Jurkat, Clone E6-1 (cell line): ENCODE measurements at regions not wholly inside any gene's neighbourhood (a gene's known extent, or its start where the extent isn't known, plus 50 kb on each side); places are given as distances from the start of the nearest gene placed in this dataset.
"Not testable (repeated sequence)": the region's sequence is repeated elsewhere in the genome, so short reads cannot be mapped to it uniquely, and the experiment has no call there.

Experiments used
- DNase-seq: peaks from one replicate; pipeline ENCODE4 v3.0.0-alpha.2; 2011; ENCODE audit warnings: low read depth, low spot score
- H3K4me3 ChIP-seq: 2 replicates; pipeline ENCODE4 v1.5.1; 2011; ENCODE audit warnings: mild to moderate bottlenecking, low read length, control low read depth, moderate library complexity

DNA sequence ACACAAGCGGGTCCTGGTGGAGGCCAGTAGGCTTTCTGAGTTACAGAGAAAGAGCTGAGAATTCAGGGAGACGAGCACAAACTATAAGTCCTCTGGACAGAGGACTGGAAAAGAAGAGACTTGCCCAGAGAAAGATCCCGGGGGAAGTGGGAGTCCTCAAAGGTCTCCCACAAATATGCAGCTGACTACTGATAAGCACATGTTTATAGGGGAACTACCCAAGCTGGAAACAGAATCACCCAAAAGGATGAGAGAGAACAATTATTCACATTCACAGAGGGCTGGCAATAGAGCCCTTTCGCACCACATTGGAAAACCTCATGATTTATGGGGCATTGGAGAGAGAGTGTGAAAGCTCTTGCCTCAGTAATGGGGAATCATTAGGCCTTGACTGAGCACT lies 337.6 kb downstream of the IRS1 start:
- no peak for DNase-seq
- no peak overlapping the region for H3K4me3 ChIP-seq

DNA sequence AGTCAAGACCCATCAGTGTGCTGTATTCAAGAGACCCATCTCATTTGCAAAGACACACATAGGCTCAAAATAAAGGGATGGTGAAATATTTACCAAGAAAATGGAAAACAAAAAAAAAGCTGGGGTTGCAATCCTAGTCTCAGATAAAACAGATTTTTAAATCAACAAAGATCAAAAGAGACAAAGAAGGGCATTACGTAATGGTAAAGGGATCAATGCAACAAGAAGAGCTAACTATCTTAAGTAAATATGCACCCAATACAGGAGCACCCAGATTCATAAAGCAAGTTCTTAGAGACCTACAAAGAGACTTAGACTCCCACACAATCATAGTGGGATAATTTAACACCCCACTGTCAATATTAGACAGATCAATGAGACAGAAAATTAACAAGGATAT lies 343.5 kb downstream of the IRS1 start:
- not testable (repeated sequence) for H3K4me3 ChIP-seq

DNA sequence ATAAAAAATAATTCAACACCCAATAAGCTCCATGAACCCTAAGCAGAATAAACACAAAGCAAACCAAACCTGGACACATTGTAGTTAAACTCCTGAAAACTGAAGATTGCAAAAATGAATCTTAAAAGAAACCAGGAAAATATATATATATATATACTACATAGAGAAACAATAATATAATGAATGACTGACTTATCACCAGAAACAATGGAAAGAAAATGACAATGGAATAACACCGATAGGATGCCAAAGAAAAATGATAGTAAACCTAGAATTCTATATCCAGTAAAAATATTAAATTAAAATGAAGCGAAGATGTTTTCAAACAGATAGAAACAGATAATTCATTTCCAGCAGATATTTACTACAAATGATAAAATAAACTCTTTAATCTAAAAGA lies 346.9 kb downstream of the IRS1 start:
- no peak overlapping the region for H3K4me3 ChIP-seq

More for the DNA sequence above, 343.5 kb downstream of the IRS1 start:
- DNase-seq, result not testable (repeated sequence)

DNA sequence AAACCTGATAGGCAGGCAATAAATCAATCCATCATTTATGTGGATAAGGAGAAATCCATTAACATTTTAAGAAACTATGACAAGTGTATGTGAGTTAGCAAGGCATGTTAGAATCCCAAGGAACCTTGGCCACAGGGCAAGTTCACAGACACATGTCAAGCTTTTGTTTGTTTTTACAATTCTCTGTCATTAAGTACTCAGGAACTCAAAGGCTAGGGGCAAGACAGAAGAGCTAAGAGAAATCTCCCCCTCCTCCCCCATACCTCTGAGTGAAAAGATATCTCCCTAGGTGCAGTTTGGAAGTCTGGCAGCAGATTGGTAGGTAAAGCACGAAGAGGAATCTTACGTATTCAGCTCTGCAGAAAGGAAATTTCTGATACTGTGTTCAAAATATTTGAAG lies 348.1 kb downstream of the IRS1 start:
- DNase-seq, result no peak

More for the DNA sequence above, 346.9 kb downstream of the IRS1 start:
- no peak for DNase-seq

DNA sequence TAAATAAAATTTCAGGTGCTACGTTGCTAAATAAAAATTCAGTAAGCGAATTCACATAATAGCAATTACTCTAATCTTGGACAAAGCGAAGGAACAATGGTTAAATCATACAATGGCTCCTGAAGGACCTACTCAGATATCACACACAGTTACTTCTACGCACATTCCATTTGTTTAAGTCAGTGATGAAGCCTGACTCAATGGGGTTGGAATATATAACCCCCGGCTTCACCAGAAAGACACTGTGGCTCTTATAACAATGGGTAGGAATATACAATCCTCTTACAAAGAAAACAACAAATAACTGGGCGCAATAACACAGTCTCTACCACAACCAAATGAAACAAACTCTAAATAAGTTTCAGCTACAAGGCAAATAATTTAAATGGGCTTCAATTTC lies 349.5 kb downstream of the IRS1 start:
- H3K4me3 ChIP-seq, result no peak overlapping the region
- DNase-seq, result no peak

More for the DNA sequence above, 348.1 kb downstream of the IRS1 start:
- H3K4me3 ChIP-seq, result no peak overlapping the region

DNA sequence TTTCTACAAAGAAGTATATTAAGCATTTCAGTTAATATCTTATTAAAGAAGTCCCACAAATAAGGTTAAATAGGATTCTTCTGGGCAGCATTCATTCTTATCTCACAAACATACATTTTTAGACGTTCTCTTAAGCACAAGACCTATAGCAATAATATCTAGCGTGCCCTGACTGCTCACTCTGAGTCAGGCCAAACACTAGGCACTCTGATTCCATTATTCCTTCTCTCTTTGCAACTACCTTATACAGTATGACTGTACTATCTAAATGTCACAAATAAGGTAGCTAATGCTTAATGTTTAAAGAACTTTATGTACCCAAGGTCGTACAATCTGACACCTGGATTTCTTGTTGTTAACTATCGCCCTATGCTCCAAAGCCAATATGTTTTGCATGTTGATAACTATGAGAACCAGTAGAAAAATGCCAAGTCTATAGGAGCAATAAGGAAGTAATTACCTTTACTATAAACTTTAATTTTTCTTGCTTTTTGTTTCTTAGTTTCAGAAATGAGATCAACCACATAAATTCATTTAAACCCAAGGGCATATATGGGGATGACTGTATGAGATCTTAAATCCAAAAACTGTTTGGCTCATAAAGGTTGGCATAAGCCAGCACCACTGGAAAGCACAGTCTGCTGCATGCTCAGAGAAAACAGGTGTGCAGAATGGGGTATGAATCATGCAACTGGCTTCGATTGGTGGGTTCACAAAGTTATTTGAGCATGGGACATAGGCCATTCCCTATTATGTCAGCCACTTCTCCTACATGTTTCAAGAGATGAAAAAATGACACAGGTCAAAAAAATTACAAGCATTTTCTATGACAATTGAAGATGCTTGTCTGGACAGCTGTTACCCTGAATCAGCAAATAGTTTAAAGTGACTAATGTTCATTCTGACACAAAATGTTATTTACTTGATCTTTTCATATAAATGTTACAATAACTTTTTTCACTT lies 352.0 kb downstream of the IRS1 start:
- no peak for DNase-seq
- H3K4me3 ChIP-seq, result no peak overlapping the region

DNA sequence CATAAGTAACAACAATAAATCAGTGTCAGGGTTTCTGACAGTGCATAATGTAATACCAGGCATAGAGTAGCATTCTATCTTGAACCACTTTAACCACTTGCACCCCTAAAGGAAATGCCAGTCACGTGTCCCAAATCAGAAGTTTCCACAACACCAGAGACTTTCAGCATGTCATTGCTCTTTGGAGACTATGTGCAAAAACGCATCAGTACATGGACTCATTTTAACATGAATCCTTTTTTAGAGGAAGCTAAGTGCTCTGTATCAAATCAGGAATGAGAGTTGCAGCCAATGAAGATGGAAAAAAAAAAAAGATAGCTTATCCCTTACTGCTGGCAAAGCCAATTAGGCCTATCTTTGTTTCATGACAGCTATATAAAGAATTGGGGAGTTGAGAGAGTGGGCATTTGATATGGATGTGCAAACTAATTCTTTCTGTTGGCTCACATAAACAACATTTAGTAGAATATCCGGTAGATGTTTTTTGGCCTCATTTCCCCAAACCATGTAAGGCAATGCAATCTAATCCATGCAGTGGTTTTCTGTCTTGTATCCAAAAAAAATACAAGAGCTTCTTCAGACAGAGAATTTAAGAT lies 353.1 kb downstream of the IRS1 start:
- DNase-seq, result no peak
- H3K4me3 ChIP-seq, result no peak overlapping the region

DNA sequence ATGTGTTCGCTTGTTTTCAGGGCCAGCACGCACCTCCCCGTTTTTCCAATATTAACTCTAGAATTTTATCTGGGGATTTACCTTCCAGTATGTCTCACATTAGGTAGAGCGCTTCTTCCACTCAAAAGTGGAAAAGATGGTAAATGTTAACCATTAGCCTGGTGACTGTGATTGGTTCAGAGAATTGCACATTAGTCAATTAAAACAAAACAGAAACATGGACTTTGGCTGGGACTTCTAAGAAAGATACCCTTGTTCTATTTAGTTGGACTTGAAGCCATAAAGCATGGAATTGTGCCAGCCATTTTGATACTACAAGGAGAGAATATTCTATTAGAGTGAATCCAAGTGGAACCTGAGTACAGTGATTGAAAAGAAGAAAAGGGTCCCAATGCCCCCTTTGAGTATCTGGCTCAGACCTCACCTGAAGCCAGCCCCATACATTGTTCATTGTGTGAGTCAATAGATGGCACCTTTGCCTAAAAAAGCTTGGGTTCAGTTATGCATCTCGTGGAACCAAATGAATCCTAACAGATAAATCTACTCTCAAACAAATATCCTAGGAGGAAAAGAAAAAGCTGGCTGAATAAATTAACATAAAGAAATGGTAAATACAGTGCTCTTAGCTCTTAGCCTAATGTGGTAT lies 354.3 kb downstream of the IRS1 start:
- no peak overlapping the region for H3K4me3 ChIP-seq
- DNase-seq, result no peak

DNA sequence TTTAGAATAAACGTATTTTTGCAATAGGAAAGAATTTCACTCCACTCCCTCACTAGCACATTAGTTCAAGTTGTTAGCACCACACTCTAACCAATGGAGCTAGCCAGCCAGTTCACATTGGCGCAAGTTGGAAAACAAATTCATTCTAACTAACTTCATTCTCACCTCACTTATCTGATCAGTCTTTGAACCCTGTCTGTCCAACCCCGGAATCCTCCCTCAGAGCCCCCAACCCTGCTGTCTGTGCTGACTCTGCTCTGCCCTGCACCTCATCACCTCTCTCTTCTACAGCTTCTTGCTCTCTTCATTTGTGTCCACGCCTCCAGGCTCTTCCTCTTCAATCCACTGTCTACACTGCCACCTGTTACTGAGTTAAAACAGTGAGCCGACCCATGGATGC lies 356.5 kb downstream of the IRS1 start:
- H3K4me3 ChIP-seq, result no peak overlapping the region
- DNase-seq, result no peak

DNA sequence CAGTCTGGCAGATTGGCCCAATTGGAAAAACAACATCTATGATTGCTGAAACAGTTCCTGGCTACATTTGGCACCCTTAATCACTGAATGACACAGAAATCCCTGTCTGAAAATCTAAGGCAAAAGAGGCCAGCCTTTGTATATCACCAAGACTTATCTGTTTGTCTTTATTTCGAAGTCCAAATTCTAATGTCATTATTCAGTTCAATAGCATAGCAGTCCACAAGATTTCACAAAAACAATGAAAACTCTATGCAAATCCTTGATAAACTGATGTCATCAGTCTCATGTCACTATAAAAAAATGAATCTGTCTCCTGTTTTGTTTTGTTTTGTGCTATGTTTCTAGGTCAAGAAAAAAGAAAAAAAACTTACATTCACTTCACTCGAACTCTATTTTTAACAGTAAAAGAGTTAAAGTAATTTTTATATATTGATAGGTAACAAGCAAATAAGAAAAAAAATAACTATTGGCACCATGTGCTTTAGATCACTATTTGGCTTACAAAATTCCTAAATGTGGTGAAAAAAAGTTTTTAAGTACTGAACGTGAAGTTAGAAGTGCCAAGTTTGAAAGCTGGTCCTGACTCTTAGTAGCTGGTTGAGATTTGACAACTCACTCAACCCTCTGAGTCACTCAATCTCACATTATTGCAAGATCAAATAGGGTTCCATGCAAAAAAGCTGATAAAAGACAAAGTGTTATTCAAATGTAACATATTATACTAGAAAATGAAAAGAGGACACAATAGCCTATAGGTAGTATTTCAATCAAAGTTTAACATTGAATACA lies 359.3 kb downstream of the IRS1 start:
- no peak overlapping the region for H3K4me3 ChIP-seq
- no peak for DNase-seq

DNA sequence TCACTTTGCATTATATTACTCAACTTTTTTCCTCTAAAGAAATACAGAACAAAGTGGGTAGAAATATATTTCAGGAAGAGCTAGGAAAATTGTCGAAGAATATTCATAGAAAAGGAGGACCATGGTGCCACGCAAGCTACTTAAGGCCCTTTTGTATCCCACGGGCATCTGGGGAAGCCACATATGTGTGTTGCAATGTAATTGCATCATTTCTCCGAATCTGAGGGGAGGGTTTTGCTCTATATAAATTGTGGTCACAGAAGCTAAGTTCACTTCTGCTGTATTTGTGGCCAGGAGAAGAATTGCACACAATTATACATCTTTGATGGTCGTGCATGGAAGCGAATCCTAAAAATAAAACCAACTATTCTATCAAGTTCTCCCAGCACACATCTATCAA lies 360.3 kb downstream of the IRS1 start:
- DNase-seq, result no peak
- H3K4me3 ChIP-seq, result no peak overlapping the region

DNA sequence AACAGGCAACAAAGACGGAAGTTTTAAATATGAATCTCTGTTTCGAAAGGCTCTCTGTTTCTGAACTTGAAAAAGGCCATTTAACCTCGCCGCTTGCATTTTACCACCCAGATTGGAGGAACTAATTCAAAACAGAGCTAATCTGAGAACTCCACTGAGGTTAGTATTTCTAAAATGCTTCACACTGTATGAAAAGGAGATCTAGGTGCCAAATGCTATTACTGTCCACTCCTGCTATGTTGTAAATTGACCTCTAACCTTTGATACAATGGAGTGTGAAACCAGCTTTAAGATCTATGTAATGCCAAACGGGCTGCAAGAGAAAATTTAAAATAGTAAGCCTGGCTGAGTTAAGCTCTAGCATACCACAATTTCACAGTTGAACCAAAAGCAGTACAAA lies 364.5 kb downstream of the IRS1 start:
- DNase-seq, result no peak

DNA sequence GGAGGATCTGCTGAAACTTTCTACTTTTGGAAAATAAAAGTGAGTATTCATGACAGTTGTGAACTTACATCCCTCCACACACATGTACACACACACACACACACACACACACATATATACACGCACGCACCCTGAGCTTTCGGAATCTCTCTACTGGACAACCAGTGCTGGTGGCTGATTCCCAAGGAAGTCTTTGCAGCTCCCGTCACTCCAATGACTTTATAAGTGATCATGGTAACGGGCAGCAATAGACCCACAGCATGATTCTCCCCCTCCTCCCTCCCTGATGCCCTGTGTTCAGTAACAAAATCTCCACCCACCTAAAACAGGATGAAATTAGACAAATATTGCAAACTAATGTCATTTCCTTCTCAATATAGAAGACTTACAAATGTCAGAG lies 364.9 kb downstream of the IRS1 start:
- DNase-seq, result no peak
- no peak overlapping the region for H3K4me3 ChIP-seq

More for the DNA sequence above, 364.5 kb downstream of the IRS1 start:
- no peak overlapping the region for H3K4me3 ChIP-seq

DNA sequence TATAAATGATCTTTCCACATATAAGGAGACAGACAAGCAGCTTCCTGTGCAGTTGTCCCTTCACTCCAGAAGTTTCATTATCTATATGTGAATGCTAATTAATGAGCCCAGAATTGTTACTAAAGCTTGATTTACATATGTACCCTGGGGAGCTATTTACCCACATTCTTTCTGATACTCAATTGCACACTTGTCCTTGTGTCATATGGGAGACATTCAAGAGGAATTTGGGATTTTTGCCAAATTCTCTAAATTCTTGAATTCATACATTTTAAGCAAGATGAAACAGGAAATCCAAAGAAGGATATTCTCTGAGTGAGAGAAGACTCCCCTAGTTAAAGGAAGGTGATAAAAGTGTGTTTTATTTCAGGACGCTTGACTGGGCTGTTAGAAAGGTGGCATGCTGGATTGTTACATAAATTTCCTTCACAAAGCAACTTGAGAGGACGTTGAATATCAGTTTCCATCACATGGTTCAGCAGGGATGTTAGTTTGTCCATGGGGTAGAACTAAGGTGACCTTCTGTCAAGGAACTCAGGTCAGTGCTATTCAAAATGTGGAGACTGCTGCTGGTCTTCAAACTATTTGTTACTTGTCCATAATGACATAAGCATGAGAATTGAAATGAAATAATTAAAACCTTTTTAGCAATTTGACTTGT lies 368.2 kb downstream of the IRS1 start:
- H3K4me3 ChIP-seq, result no peak overlapping the region
- no peak for DNase-seq

DNA sequence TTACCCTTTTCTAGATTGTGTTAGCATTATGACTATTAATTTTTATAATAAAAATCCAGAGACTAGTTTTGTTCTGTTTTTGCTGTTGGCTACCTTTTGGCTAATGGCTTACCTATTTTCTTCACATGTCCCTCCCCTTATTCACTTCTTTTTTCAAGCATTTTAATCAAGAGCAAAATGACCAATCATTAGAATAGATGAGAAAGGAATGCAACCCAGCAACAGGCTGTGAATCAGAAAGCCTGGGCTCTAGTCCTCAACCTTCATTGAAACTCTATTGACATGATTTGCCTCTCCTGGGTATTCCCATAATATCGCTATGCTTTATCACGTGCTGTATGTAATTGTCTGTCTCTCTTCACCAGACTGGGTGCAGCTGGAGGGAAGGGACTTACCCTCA lies 370.1 kb downstream of the IRS1 start:
- no peak overlapping the region for H3K4me3 ChIP-seq

DNA sequence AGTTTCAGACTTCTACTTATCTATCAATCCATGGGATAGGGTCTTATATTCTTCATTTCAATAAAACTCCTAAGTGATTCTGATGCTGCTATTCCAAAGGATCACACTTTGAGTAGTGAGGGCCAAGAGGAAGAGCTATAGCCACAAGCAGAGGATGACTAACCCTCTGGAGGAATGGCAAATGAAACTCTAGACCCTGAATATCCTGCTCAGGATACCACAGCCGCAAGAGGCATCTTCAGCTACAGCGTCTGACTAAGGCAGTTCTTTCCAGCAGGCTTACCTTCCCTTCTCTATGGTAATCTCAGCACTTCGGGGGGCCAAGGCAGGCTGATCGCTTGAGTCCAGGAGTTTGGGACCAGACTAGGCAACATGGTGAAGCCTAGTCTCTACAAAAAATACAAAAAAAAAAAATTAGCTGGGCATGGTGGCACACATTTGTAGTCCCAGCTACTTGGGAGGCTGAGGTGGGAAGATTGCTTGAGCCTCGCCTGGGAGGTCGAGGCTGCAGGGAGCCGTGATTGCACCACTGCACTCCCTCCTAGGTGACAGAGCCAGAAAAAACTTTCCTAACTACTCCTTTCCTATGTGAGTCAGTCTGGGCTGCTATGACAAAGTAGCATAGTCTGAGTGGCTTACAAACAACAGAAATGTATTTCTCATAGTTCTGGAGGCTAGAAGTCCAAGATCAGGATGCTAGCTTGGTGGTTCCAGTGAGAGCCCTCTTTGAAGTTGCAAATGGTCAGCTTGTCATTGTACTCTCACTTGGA lies 371.9 kb downstream of the IRS1 start:
- no peak for DNase-seq
- no peak overlapping the region for H3K4me3 ChIP-seq

More for the DNA sequence above, 370.1 kb downstream of the IRS1 start:
- no peak for DNase-seq

DNA sequence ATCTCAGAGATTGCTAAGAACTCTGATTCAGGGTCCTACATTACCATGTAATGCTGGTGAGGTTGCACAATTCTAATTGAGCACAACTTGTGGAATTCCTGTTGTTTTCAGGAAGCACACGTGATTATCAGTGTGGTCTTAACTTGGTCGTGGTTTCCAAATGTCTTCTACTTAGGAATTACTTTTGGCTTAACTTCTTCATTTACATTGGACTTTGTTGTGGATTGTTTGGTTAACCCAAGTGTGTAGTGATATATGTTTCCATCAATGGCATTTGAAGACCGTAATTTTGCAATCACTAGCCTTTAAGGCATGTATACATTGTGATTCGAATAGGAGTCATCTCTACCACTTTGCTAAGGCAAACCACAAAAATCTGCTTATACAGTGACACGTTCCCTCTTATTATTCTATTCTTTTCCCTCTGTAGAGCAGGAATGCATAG lies 373.3 kb downstream of the IRS1 start:
- DNase-seq, result no peak
- H3K4me3 ChIP-seq, result no peak overlapping the region

DNA sequence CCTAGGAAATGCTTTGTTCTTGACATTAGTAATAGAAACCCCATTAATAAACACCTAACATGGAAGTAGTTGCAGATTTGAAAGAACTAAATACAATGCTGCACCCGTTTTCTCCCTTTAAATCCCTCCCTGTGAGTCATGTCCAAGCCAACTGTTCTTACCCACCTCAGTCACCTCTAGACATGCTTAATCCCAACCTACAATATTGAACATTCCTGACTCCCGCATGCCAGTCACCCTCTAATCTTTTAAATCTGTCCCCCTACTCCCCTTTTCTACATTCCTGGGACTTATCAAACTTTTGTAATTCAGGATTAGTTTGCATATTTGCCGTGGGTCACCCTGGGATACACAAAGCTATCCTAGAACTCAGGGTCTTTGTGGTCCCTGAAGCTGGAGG lies 374.6 kb downstream of the IRS1 start:
- H3K4me3 ChIP-seq, result no peak overlapping the region
- DNase-seq, result no peak
